SK-N-SH (cell line): ENCODE measurements at regions not wholly inside any gene's neighbourhood (a gene's known extent, or its start where the extent isn't known, plus 50 kb on each side); places are given as distances from the start of the nearest gene placed in this dataset.
A peak's percentile ranks its signal among the peaks of the same experiment; 100 is the strongest.

Experiments
- CTCF ChIA-PET: fragments of 300-600, 350-600 bp; formaldehyde crosslinking; extraction: SDS; loops from one replicate; lab custom pipeline; 2021; lab: Yijun Ruan, JAX
- POLR2A ChIA-PET: fragments of 350-600 bp; sonication (Branson Sonifier 250); formaldehyde crosslinking; extraction: SDS; loops from one replicate; lab custom pipeline; 2020; ENCODE audit warnings: antibody characterized with exemption, inconsistent platforms; lab: Yijun Ruan, JAX
- DNase-seq: peaks from one replicate; pipeline ENCODE4 v3.0.0; 2012
- H2AFZ ChIP-seq: fragments of 200-600 bp; sonication (generic); 2 replicates; pipeline ENCODE4 v1.8.1; 2016; ENCODE audit warnings: antibody characterized with exemption, mild to moderate bottlenecking, low read depth
- H3F3A ChIP-seq: fragments of 200-600 bp; sonication (generic); replicated peaks from 2 replicates; pipeline ENCODE3; 2016; ENCODE audit warnings: antibody characterized with exemption, mild to moderate bottlenecking; ENCODE audit not compliant: insufficient read depth
- H3K27ac ChIP-seq, 2 experiments: fragments of 200-500 bp in 1 of 2; fragments of 200-600 bp in 1 of 2; sonication (Bioruptor generic) in 1 of 2; sonication (generic), shearing (Covaris generic) in 1 of 2; 2 replicates each; pipeline versions ENCODE4 v1.5.1 to v1.6.1; 2014 to 2016; ENCODE audit warnings: low read depth in 2 of 2, inconsistent platforms in 1 of 2, low read length in 1 of 2, mild to moderate bottlenecking in 1 of 2, mixed read lengths in 1 of 2
- H3K27me3 ChIP-seq: fragments of 200-600 bp; sonication (generic), shearing (Covaris generic); 2 replicates; pipeline ENCODE4 v1.6.1; 2016; ENCODE audit warnings: mixed run types; ENCODE audit not compliant: insufficient read depth
- H3K36me3 ChIP-seq, 2 experiments: fragments of 200-500 bp in 1 of 2; fragments of 200-600 bp in 1 of 2; sonication (Bioruptor generic) in 1 of 2; sonication (generic) in 1 of 2; replicated peaks in 1 of 2; 2 replicates each; pipeline versions ENCODE3 to v1.5.1; 2014 to 2016; ENCODE audit warnings: low read length in 1 of 2, mild to moderate bottlenecking in 1 of 2; ENCODE audit not compliant: insufficient read depth in 2 of 2, control insufficient read depth in 1 of 2
- H3K4me1 ChIP-seq, 2 experiments: fragments of 200-500 bp in 1 of 2; fragments of 200-600 bp in 1 of 2; sonication (Bioruptor generic) in 1 of 2; sonication (generic), shearing (Covaris generic) in 1 of 2; 2 replicates each; pipeline versions ENCODE4 v1.5.1 to v1.6.1; 2014 to 2016; ENCODE audit warnings: low read depth in 1 of 2, low read length in 1 of 2, mixed run types in 1 of 2; ENCODE audit not compliant: insufficient read depth in 2 of 2, control insufficient read depth in 1 of 2
- H3K4me2 ChIP-seq: fragments of 200-600 bp; sonication (generic), shearing (Covaris generic); 2 replicates; pipeline ENCODE4 v1.6.1; 2017; ENCODE audit warnings: mixed run types
- H3K4me3 ChIP-seq, 2 experiments: fragments of 200-500 bp in 1 of 2; fragments of 200-600 bp in 1 of 2; sonication (Bioruptor generic) in 1 of 2; sonication (generic), shearing (Covaris generic) in 1 of 2; 2 replicates each; pipeline versions ENCODE4 v1.5.1 to v1.8.1; 2014 to 2016; ENCODE audit warnings: low read depth in 2 of 2, inconsistent platforms in 1 of 2, low read length in 1 of 2, mild to moderate bottlenecking in 1 of 2, mixed read lengths in 1 of 2, moderate library complexity in 1 of 2
- H3K79me2 ChIP-seq: fragments of 200-600 bp; sonication (generic); 2 replicates; pipeline ENCODE4 v1.8.1; 2017; ENCODE audit warnings: mild to moderate bottlenecking; ENCODE audit not compliant: insufficient read depth
- H3K9ac ChIP-seq: fragments of 200-600 bp; sonication (generic); 2 replicates; pipeline ENCODE4 v1.6.1; 2017; ENCODE audit warnings: mixed run types
- H3K9me2 ChIP-seq: fragments of 200-600 bp; sonication (generic); 2 replicates; pipeline ENCODE4 v1.6.1; 2017; ENCODE audit warnings: mixed run types
- H3K9me3 ChIP-seq: fragments of 200-600 bp; sonication (generic); 2 replicates; pipeline ENCODE4 v1.6.1; 2017; ENCODE audit warnings: mixed run types, mild to moderate bottlenecking, moderate library complexity
- H4K20me1 ChIP-seq: fragments of 200-600 bp; sonication (generic); 2 replicates; pipeline ENCODE4 v1.6.1; 2017; ENCODE audit warnings: mild to moderate bottlenecking, mixed run types; ENCODE audit not compliant: insufficient read depth
- CHD2 ChIP-seq: fragments of 150-350 bp; IDR thresholded peaks from 2 replicates; pipeline ENCODE4 v1.6.1; 2018; ENCODE audit warnings: low read length; ENCODE audit not compliant: partially characterized antibody
- ELF1 ChIP-seq: IDR thresholded peaks from 2 replicates; pipeline ENCODE4 v1.4.0; 2012
- EP300 ChIP-seq, 2 experiments: IDR thresholded peaks; 2 replicates each; pipeline versions ENCODE4 v1.4.0 to v1.6.1; 2012; ENCODE audit warnings: borderline replicate concordance in 1 of 2, low read depth in 1 of 2, low read length in 1 of 2
- GABPA ChIP-seq: IDR thresholded peaks from 2 replicates; pipeline ENCODE4 v1.4.0; 2012; ENCODE audit warnings: low read depth, mild to moderate bottlenecking
- GATA2 ChIP-seq: sonication (generic); formaldehyde crosslinking; IDR thresholded peaks from 2 replicates; pipeline ENCODE4 v1.5.0; 2020; ENCODE audit warnings: mild to moderate bottlenecking, missing genetic modification reagents
- JUND ChIP-seq: IDR thresholded peaks from 2 replicates; pipeline ENCODE4 v1.4.0; 2012
- MEF2A ChIP-seq: IDR thresholded peaks from 2 replicates; pipeline ENCODE4 v1.4.0; 2012; ENCODE audit warnings: low read depth, borderline replicate concordance
- MXI1 ChIP-seq: IDR thresholded peaks from 2 replicates; pipeline ENCODE4 v1.6.1; 2012; ENCODE audit warnings: mild to moderate bottlenecking, low read depth, low read length, improper control_type of control experiment
- NFIC ChIP-seq: IDR thresholded peaks from 2 replicates; pipeline ENCODE4 v1.4.0; 2012; ENCODE audit warnings: borderline replicate concordance
- RAD21 ChIP-seq: IDR thresholded peaks from 2 replicates; pipeline ENCODE4 v1.6.1; 2012; ENCODE audit warnings: mild to moderate bottlenecking, low read length
- RCOR1 ChIP-seq: fragments of 150-350 bp; IDR thresholded peaks from 2 replicates; pipeline ENCODE4 v1.6.1; 2017; ENCODE audit warnings: antibody characterized with exemption, low read length
- RXRA ChIP-seq: IDR thresholded peaks from 2 replicates; pipeline ENCODE4 v1.4.0; 2012; ENCODE audit warnings: low read depth, mild to moderate bottlenecking, borderline replicate concordance
- SIN3A ChIP-seq: IDR thresholded peaks from 2 replicates; pipeline ENCODE4 v1.6.1; 2012; ENCODE audit warnings: low read depth, mild to moderate bottlenecking, low read length, moderate library complexity, borderline replicate concordance
- SMC3 ChIP-seq: IDR thresholded peaks from 2 replicates; pipeline ENCODE4 v1.6.1; 2012; ENCODE audit warnings: low read depth, low read length, improper control_type of control experiment
- TCF12 ChIP-seq: IDR thresholded peaks from 2 replicates; pipeline ENCODE4 v1.4.0; 2012
- YY1 ChIP-seq: IDR thresholded peaks from 2 replicates; pipeline ENCODE4 v1.4.0; 2012; ENCODE audit warnings: low read depth, mild to moderate bottlenecking
- WGBS: methylation state at CpG from one replicate; pipeline ENCODE4 v1.1.6; 2017; ENCODE audit warnings: low lambda C conversion rate; 5-methylcytosine and 5-hydroxymethylcytosine counted together
- TF ChIP-seq, protein P1 (sequence below): fragments of 150-350 bp; IDR thresholded peaks from 2 replicates; pipeline ENCODE4 v1.6.1; 2016; ENCODE audit warnings: mild to moderate bottlenecking, low read depth, low read length
- TF ChIP-seq, protein P2 (sequence below): IDR thresholded peaks from 2 replicates; pipeline ENCODE4 v1.4.0; 2012; ENCODE audit warnings: low read depth, borderline replicate concordance
- TF ChIP-seq, protein P3 (sequence below): IDR thresholded peaks from 2 replicates; pipeline ENCODE4 v1.4.0; 2012; ENCODE audit warnings: low read depth, borderline replicate concordance
- TF ChIP-seq, protein P4 (sequence below): fragments of 150-350 bp; IDR thresholded peaks from 2 replicates; pipeline ENCODE4 v1.6.1; 2017; ENCODE audit warnings: antibody characterized with exemption, low read length, low read depth, borderline replicate concordance
- TF ChIP-seq, protein P5 (sequence below): IDR thresholded peaks from 2 replicates; pipeline ENCODE4 v1.6.1; 2012; ENCODE audit warnings: mild to moderate bottlenecking, low read depth, low read length, moderate library complexity
- TF ChIP-seq, protein P6 (sequence below): IDR thresholded peaks from 2 replicates; pipeline ENCODE4 v1.4.0; 2012; ENCODE audit warnings: low read depth

DNA sequence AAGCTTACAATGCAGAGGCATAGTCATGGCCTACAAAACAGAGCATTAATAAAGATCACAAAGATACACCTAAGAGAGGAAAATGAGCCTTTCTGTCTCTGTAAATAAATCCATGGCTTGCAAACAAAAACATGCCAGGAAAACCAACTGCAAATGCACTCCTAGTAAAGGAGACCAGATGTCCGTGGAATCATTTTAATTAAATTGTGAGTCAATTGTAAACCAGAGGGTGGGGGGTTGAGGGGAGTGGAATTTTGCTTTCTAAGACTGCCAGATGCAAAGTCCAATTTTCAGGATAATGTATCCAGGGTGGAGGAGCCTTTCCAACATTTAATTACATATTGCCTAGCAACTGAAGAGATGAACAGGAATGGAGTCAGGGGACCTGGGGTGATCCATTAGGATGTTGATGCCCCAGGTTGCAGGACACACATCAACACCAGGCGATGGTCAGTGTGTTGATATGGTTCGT, 390.3 kb upstream of the CCL2 start (continued):
- peak; percentile 95 for TF ChIP-seq RCOR1
- TF ChIP-seq, protein P1, sequence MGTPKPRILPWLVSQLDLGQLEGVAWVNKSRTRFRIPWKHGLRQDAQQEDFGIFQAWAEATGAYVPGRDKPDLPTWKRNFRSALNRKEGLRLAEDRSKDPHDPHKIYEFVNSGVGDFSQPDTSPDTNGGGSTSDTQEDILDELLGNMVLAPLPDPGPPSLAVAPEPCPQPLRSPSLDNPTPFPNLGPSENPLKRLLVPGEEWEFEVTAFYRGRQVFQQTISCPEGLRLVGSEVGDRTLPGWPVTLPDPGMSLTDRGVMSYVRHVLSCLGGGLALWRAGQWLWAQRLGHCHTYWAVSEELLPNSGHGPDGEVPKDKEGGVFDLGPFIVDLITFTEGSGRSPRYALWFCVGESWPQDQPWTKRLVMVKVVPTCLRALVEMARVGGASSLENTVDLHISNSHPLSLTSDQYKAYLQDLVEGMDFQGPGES: no peak
- TF ChIP-seq SMC3: no peak
- TF ChIP-seq TCF12: peak; percentile 58
- TF ChIP-seq, protein P2, sequence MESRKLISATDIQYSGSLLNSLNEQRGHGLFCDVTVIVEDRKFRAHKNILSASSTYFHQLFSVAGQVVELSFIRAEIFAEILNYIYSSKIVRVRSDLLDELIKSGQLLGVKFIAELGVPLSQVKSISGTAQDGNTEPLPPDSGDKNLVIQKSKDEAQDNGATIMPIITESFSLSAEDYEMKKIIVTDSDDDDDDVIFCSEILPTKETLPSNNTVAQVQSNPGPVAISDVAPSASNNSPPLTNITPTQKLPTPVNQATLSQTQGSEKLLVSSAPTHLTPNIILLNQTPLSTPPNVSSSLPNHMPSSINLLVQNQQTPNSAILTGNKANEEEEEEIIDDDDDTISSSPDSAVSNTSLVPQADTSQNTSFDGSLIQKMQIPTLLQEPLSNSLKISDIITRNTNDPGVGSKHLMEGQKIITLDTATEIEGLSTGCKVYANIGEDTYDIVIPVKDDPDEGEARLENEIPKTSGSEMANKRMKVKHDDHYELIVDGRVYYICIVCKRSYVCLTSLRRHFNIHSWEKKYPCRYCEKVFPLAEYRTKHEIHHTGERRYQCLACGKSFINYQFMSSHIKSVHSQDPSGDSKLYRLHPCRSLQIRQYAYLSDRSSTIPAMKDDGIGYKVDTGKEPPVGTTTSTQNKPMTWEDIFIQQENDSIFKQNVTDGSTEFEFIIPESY: no peak
- no peak for TF ChIP-seq JUND

DNA sequence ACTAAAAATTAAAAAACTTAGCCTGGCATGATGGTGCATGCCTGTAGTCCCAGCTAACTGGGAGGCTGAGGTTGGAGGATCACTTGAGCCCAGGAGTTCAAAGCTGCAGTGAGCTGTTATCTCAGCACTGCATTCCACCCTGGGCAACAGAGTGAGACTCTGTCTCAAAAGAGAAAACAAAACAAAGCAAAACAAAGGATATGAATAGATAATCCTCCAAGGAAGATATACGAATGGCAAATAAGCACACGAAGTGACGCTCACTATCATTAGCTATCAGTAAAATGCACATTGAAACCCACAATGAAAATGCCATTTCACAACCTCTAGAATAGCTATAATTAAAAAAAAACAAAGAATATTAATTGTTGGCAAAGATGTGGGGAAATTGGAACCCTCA, 386.2 kb upstream of the CCL2 start:
- no peak for DNase-seq
- CTCF ChIA-PET: no interaction called here
- Histone ChIP-seq H3K27ac (no peak overlapping the region), H3K27me3 (no peaks in the 10 kb centered on the region), H2AFZ (no peak overlapping the region)
- no peak for TF ChIP-seq RXRA
- TF ChIP-seq YY1: no peak
- no peak for TF ChIP-seq SIN3A
- no peak for TF ChIP-seq GABPA
- TF ChIP-seq RAD21: no peak
- TF ChIP-seq, protein P3, sequence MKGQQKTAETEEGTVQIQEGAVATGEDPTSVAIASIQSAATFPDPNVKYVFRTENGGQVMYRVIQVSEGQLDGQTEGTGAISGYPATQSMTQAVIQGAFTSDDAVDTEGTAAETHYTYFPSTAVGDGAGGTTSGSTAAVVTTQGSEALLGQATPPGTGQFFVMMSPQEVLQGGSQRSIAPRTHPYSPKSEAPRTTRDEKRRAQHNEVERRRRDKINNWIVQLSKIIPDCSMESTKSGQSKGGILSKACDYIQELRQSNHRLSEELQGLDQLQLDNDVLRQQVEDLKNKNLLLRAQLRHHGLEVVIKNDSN: no peak
- TF ChIP-seq EP300 (IDR thresholded peaks at IDR 0.05; ENCODE audit: borderline replicate concordance in 1 of 2, low read depth in 1 of 2, low read length in 1 of 2): no peak
- TF ChIP-seq, protein P1: no peak
- no peak for TF ChIP-seq CHD2
- TF ChIP-seq, protein P4, sequence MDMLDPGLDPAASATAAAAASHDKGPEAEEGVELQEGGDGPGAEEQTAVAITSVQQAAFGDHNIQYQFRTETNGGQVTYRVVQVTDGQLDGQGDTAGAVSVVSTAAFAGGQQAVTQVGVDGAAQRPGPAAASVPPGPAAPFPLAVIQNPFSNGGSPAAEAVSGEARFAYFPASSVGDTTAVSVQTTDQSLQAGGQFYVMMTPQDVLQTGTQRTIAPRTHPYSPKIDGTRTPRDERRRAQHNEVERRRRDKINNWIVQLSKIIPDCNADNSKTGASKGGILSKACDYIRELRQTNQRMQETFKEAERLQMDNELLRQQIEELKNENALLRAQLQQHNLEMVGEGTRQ: no peak
- TF ChIP-seq, protein P5, sequence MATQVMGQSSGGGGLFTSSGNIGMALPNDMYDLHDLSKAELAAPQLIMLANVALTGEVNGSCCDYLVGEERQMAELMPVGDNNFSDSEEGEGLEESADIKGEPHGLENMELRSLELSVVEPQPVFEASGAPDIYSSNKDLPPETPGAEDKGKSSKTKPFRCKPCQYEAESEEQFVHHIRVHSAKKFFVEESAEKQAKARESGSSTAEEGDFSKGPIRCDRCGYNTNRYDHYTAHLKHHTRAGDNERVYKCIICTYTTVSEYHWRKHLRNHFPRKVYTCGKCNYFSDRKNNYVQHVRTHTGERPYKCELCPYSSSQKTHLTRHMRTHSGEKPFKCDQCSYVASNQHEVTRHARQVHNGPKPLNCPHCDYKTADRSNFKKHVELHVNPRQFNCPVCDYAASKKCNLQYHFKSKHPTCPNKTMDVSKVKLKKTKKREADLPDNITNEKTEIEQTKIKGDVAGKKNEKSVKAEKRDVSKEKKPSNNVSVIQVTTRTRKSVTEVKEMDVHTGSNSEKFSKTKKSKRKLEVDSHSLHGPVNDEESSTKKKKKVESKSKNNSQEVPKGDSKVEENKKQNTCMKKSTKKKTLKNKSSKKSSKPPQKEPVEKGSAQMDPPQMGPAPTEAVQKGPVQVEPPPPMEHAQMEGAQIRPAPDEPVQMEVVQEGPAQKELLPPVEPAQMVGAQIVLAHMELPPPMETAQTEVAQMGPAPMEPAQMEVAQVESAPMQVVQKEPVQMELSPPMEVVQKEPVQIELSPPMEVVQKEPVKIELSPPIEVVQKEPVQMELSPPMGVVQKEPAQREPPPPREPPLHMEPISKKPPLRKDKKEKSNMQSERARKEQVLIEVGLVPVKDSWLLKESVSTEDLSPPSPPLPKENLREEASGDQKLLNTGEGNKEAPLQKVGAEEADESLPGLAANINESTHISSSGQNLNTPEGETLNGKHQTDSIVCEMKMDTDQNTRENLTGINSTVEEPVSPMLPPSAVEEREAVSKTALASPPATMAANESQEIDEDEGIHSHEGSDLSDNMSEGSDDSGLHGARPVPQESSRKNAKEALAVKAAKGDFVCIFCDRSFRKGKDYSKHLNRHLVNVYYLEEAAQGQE: no peak
- TF ChIP-seq, protein P6, sequence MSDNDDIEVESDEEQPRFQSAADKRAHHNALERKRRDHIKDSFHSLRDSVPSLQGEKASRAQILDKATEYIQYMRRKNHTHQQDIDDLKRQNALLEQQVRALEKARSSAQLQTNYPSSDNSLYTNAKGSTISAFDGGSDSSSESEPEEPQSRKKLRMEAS: no peak
- TF ChIP-seq ELF1: no peak
- no peak for TF ChIP-seq MXI1
- TF ChIP-seq GATA2 (CRISPR knock-in tag): no peak
- no peak for TF ChIP-seq MEF2A
- no peak for TF ChIP-seq NFIC
- TF ChIP-seq, all 33 proteins: peak for 0
- no peaks in the 10 kb centered on the region for H3K9me2 ChIP-seq
- peaks cover 0 to 20% of the 10 kb centered on the region in 2 experiments; a peak in 2 of 4 replicates for H3K4me1 ChIP-seq
- 49% methylated on average over 3 of the region's 3 CpGs for WGBS
- no peak overlapping the region for H3K4me2 ChIP-seq
- POLR2A ChIA-PET: no interaction called here
- H3K9ac ChIP-seq: no peak overlapping the region
- H3K79me2 ChIP-seq: no peaks in the 10 kb centered on the region
- H3K4me3 ChIP-seq: no peak overlapping the region
- H3K9me3 ChIP-seq: no peaks in the 10 kb centered on the region
- H3K36me3 ChIP-seq: no peaks in the 10 kb centered on the region
- no peaks in the 10 kb centered on the region for H4K20me1 ChIP-seq
- H3F3A ChIP-seq: no peaks in the 10 kb centered on the region
